ENCODE measurements at regions not wholly inside any gene's neighbourhood (a gene's known extent, or its start where the extent isn't known, plus 50 kb on each side); places are given as distances from the start of the nearest gene placed in this dataset.

DNA sequence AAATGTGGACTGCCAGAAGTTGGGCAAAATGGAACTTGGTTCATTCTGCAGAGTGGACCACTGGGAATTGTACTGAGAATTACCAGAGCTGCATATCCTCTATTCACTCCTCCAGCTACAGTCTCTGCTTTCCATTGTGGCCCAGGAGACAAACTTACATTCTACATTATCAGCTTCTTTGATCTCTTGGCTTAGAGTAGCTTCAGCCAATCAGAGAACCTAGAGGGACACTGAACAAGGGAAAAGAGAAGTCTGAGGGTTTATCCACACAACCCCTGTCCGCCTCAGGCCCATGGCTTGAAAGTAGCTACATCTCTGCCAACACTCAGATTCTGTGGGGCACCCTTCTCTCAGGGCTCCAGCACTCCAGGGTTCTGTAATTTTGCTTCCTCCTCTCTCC, 251.1 kb downstream of the TRIB2 start:
- TF ChIP-seq GATA2 (IDR thresholded peaks at IDR 0.05; ENCODE audit: low read depth, low read length): peak; percentile 53; the same call in 1 of the 2 replicates
- no peak for TF ChIP-seq GATA3 (IDR thresholded peaks at IDR 0.05; ENCODE audit: low read depth, low read length)

- no peak for TF ChIP-seq GATA3 (IDR thresholded peaks at IDR 0.05; ENCODE audit: low read depth, low read length)
- TF ChIP-seq GATA2 (IDR thresholded peaks at IDR 0.05; ENCODE audit: low read depth, low read length): no peak
Measured at GRCh38 chr2:12968399-12968798, 251.7 kb downstream of the TRIB2 start.

GRCh38 chr2:12970861-12971260, 254.1 kb downstream of the TRIB2 start:
- TF ChIP-seq GATA3 (IDR thresholded peaks at IDR 0.05; ENCODE audit: low read depth, low read length): no peak
- TF ChIP-seq GATA2 (IDR thresholded peaks at IDR 0.05; ENCODE audit: low read depth, low read length): no peak

DNA sequence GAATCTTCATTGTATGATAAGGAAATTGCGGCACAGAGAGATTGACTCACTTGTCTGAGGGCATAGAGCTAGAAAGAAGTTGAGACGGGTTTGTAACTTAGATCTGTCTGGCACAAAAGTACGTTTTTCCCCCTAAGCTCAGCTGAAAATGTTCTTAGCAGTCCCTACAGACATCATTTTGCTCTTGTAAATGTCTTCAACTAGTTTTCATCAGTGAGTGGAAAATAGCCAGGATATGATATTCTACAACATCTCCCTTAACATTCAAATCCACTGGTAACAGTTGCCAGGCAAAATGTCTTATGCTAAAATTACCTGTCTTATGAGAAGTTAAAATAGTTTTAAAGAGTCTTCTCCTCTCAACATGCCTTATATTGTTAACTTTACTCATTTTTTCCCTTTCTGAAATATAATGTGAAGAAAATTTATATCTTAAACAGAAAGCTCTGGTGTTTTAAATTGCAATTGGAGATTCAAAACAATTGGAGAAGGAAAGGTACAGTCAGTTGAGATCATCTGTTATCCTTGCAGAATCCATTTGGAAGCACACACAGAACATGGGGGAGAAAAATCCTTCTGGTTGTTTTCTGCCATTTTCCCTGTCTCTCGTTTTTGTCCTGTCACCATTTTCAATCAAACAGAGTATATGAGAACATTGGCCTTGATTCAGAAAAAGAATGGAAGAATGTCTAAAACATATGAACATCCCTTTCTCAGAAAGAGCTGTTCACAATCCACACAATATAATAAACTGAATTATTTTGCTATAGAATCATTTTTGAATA, 255.0 kb downstream of the TRIB2 start:
- TF ChIP-seq GATA2 (IDR thresholded peaks at IDR 0.05; ENCODE audit: low read depth, low read length): no peak
- no peak for TF ChIP-seq GATA3 (IDR thresholded peaks at IDR 0.05; ENCODE audit: low read depth, low read length)

- TF ChIP-seq GATA3 (IDR thresholded peaks at IDR 0.05; ENCODE audit: low read depth, low read length) (no peak), GATA2 (IDR thresholded peaks at IDR 0.05; ENCODE audit: low read depth, low read length) (no peak)
Measured at GRCh38 chr2:12978066-12978835, 261.5 kb downstream of the TRIB2 start.

- TF ChIP-seq GATA2 (IDR thresholded peaks at IDR 0.05; ENCODE audit: low read depth, low read length) (no peak), GATA3 (IDR thresholded peaks at IDR 0.05; ENCODE audit: low read depth, low read length) (no peak)
Measured at GRCh38 chr2:12979066-12979465, 262.3 kb downstream of the TRIB2 start.

- no peak for TF ChIP-seq GATA2 (IDR thresholded peaks at IDR 0.05; ENCODE audit: low read depth, low read length)
- TF ChIP-seq GATA3 (IDR thresholded peaks at IDR 0.05; ENCODE audit: low read depth, low read length): no peak
Measured at GRCh38 chr2:12980817-12981216, 264.1 kb downstream of the TRIB2 start.

DNA sequence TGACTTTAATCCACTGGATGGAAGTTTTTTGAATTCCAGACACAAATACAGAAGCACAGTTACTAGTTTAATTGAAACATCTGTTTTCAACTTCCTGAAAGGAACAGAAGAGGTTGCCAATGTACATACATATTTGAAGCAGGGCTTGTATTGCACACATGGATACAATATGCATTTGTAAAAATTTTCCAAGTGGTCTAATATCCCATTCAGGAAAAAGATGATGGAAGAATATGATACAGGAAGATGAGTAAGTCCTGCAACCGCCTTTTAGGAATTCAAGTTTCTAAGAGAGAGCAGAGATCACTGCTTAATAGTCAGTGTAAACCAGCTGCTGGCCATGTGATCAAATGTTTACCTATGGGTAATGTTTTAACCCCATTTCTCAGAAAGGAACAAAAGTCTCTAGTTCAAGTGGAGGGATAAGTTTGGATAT, 265.4 kb downstream of the TRIB2 start:
- TF ChIP-seq GATA2 (IDR thresholded peaks at IDR 0.05; ENCODE audit: low read depth, low read length) (no peak), GATA3 (IDR thresholded peaks at IDR 0.05; ENCODE audit: low read depth, low read length) (no peak)

GRCh38 chr2:12987246-12987645, 270.5 kb downstream of the TRIB2 start:
- TF ChIP-seq GATA2 (IDR thresholded peaks at IDR 0.05; ENCODE audit: low read depth, low read length) (no peak), GATA3 (IDR thresholded peaks at IDR 0.05; ENCODE audit: low read depth, low read length) (no peak)

- no peak for TF ChIP-seq GATA3 (IDR thresholded peaks at IDR 0.05; ENCODE audit: low read depth, low read length)
- no peak for TF ChIP-seq GATA2 (IDR thresholded peaks at IDR 0.05; ENCODE audit: low read depth, low read length)
Measured at GRCh38 chr2:12988279-12988678, 271.5 kb downstream of the TRIB2 start.

GRCh38 chr2:12990523-12990922, 273.8 kb downstream of the TRIB2 start:
- TF ChIP-seq GATA2 (IDR thresholded peaks at IDR 0.05; ENCODE audit: low read depth, low read length): no peak
- TF ChIP-seq GATA3 (IDR thresholded peaks at IDR 0.05; ENCODE audit: low read depth, low read length): no peak

DNA sequence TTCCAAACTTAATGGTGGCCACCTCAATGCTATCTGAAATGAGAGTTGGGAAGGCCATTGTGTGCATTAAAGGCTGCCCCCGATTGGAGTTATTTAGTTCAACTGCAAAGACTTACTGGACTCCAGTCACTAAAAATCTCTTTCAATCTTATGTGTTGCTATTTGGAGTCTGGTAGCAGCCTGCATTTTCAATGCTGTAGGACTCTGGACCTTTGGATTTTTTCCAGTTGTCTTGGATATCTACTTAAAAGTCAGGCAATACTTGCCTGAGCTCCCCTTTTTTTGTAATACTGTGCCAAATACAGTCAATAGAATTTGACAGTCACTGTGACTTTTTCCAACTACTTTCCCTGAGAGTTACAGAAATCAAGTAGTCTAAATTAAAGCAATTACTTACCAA, 281.9 kb downstream of the TRIB2 start:
- TF ChIP-seq GATA2 (IDR thresholded peaks at IDR 0.05; ENCODE audit: low read depth, low read length) (no peak), GATA3 (IDR thresholded peaks at IDR 0.05; ENCODE audit: low read depth, low read length) (no peak)

DNA sequence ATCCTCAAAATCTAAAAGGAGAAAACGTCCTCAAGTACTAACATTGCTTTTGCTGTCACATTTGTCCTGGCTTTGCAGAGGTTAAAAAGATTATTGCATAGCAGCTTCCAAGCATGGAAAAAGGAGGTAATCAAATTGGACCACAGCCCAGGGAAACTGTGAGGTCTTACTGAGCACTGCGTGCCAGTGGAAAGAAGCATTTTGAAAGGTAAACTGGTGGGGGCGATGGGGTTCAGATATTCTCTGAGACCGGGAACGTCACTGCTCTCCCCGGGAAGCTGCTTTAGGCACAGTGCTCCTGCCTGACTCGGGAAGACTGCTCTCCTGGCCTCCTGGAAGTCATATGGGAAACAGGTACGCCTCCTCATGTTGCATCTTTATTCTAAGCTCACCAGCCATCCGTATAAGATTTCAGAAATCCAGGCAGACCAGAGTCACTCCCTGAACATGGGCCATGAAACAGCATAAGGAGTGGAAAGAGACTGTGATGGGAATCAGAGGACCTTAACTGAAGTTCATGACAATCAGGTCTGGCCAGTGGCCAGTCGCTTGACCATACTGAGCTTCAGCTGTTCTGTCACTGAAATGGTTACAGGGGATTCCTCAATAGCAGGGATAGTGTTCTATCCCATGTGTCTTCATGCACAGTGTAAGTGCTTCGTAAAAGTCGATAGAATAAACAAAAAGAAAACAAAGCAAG, 284.1 kb downstream of the TRIB2 start:
- TF ChIP-seq GATA2 (IDR thresholded peaks at IDR 0.05; ENCODE audit: low read depth, low read length): no peak
- TF ChIP-seq GATA3 (IDR thresholded peaks at IDR 0.05; ENCODE audit: low read depth, low read length): no peak

DNA sequence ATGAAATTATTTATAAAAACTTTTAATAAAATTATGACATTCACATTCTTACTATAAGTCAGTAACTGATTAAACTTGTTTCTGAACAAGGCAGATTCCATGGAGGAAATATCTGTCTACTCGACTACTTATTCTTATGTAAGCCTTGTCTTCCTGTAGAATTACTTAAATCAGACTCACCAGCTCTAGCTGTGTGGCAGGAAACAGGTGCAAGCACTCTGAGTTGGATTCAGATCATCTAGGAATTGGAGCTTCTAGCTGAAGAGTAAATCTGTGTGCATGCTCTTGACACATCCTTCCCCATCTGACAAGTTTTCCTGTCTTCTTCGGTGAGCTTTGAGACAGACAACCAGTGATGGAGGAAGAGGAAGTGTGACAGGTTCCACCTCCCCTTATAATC, 284.7 kb downstream of the TRIB2 start:
- TF ChIP-seq GATA2 (IDR thresholded peaks at IDR 0.05; ENCODE audit: low read depth, low read length) (no peak), GATA3 (IDR thresholded peaks at IDR 0.05; ENCODE audit: low read depth, low read length) (no peak)

Measured in SH-SY5Y (cell line).